ENCODE measurements at regions not wholly inside any gene's neighbourhood (a gene's known extent, or its start where the extent isn't known, plus 50 kb on each side); places are given as distances from the start of the nearest gene placed in this dataset.

GRCh38 chr14:61107869-61108493 lies 126.9 kb downstream of the SLC38A6 start:
- no peak for DNase-seq

GRCh38 chr14:61106959-61107641 lies 126.1 kb downstream of the SLC38A6 start:
- peak; percentile 53 for DNase-seq

- no peak for DNase-seq
Observed at GRCh38 chr14:61106271-61106958, 125.4 kb downstream of the SLC38A6 start.

DNA sequence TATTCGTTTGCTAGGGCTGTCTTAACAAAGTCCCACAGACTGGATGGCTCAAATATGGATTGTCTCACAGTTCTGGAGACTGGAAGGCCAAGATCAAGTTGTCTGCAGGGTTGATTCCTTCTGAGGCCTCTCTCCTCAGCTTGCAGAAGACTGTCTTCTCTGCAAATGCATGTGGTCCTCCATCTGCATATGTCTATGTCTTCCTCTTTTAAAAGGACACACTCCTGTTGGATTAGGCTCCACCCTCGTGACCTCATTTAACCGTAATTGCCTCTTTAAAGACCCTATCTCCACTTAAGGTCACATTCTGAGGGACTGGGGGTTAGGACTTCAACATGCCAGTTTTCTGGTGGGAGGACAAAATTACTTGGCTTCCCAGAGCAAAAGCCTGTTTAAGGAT lies 123.3 kb downstream of the SLC38A6 start:
- DNase-seq = no peak

DNA sequence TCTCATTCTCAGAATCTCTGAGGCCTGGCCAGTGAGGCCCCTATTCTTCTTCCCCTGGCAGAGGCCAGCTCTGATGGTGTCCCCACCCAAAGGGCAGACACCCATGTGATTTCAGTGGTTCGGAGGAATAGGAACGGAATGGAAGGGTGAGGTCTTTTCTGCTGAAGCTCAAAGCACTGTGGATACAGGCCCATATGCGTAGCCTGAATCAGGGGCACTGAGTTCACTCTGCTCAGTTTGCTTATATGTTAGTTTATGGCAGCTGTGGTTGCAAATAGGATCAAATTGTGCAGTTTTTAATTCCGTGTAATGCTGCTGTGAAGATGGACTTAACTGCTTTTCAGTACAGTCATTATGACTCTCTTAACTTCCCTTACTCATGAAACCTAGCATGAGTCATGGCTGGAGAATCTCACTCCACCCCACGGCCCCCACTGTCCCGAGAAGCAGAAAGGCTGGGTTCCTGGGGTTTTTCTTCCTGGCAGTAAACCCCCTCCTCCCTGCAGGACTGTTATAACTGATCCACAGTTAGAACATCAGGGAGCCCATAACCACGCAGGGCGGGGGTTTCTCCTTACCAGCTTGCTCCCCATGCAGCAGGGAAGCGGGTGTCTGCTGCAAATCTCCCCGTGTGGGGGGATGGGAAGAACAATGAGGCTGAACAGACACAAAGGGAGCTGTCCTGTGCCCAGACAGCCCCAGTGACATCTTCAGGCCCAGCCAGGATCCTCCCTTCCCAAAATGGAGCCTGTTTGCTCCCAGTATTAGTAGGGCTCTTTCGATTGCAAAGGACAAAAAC lies 122.7 kb downstream of the SLC38A6 start:
- DNase-seq = peak; percentile 99

DNA sequence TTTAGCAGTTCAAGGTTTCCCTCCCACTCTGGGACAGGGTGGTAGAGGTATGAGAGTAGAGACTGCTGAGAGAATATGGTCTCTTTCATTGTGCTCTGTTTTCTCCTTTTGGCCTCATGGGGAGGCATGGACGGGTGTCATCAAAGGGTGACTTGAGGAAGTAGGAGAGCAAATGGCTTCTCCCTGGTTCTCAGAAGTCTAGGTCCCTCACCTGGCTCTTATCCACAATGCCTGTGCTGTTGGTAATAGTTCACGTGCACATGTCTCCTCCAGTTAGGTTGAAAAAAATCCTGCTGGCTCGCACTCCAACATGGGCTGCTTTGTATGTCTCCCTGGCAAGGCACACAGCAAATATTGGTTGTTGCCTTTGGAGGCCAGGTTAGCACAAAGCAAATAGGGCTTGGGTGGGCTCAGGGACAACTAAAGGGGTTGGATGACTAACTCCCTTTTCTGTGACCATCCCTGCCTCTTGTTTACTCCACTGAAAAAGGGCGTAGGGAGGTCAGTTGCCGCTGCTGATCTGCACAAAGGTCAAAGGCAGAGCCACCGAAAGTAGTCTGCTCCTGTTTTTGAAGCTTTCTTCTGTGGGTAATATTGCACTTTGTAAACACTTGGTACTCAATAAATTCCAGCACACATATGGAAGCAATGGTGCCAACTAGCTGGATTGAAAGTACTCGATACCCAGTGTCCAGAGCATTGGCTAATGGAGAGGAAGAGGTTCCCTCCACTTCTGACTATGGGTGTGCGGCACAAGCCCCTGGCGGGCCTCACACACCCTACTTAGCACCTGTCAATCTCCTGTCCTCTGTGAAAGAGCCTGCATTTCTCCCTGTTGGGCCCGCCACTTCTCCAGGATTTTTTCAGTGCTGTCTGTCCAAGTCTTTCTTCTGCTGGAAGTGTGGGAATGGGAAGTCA lies 121.8 kb downstream of the SLC38A6 start:
- DNase-seq = no peak

All from fibroblast of skin of back (primary cell).